HG03432 (cell line): ENCODE measurements at regions not wholly inside any gene's neighbourhood (a gene's known extent, or its start where the extent isn't known, plus 50 kb on each side); places are given as distances from the start of the nearest gene placed in this dataset.

ENCODE experiments used
- ATAC-seq: cut with Tn5 transposase; IDR thresholded peaks from one replicate; pipeline ENCODE4 v1.9.1; 2021; ENCODE audit warnings: mild to moderate bottlenecking, moderate library complexity; ENCODE audit not compliant: unreplicated experiment

- no peak for ATAC-seq
These were observed 431.2 kb downstream of the FOXO1 start for GRCh38 chr13:40235160-40235796.

- no peak for ATAC-seq
These were observed 429.8 kb downstream of the FOXO1 start for GRCh38 chr13:40236566-40237168.

- ATAC-seq: no peak
These were observed 427.7 kb downstream of the FOXO1 start for GRCh38 chr13:40238761-40239160.

- ATAC-seq: no peak
These were observed 426.1 kb downstream of the FOXO1 start for GRCh38 chr13:40240293-40240692.

GRCh38 chr13:40241125-40241798, 425.2 kb downstream of the FOXO1 start:
- ATAC-seq: no peak

GRCh38 chr13:40243047-40243446, 423.4 kb downstream of the FOXO1 start:
- ATAC-seq: no peak

GRCh38 chr13:40243982-40244381, 422.5 kb downstream of the FOXO1 start:
- no peak for ATAC-seq

GRCh38 chr13:40245567-40245966, 420.9 kb downstream of the FOXO1 start:
- no peak for ATAC-seq

- ATAC-seq: no peak
These were observed 418.6 kb downstream of the FOXO1 start for GRCh38 chr13:40247845-40248244.

GRCh38 chr13:40251343-40252032, 415.0 kb downstream of the FOXO1 start:
- ATAC-seq: peak; percentile 51

- ATAC-seq: no peak
These were observed 414.2 kb downstream of the FOXO1 start for GRCh38 chr13:40252241-40252640.

- no peak for ATAC-seq
These were observed 413.8 kb downstream of the FOXO1 start for GRCh38 chr13:40252676-40253075.

- ATAC-seq: no peak
These were observed 412.0 kb downstream of the FOXO1 start for GRCh38 chr13:40254394-40254793.

GRCh38 chr13:40255551-40255950, 410.9 kb downstream of the FOXO1 start:
- no peak for ATAC-seq

GRCh38 chr13:40259899-40260298, 406.5 kb downstream of the FOXO1 start:
- ATAC-seq: no peak

- no peak for ATAC-seq
These were observed 405.1 kb downstream of the FOXO1 start for GRCh38 chr13:40261336-40261735.

GRCh38 chr13:40261947-40262346, 404.5 kb downstream of the FOXO1 start:
- ATAC-seq: no peak

- ATAC-seq: no peak
These were observed 397.4 kb downstream of the FOXO1 start for GRCh38 chr13:40269086-40269485.

GRCh38 chr13:40270726-40271125, 395.7 kb downstream of the FOXO1 start:
- no peak for ATAC-seq

GRCh38 chr13:40271271-40271885, 395.1 kb downstream of the FOXO1 start:
- no peak for ATAC-seq
